WTC11 (cell line): ENCODE measurements at regions not wholly inside any gene's neighbourhood (a gene's known extent, or its start where the extent isn't known, plus 50 kb on each side); places are given as distances from the start of the nearest gene placed in this dataset.

ENCODE experiments used
- ATAC-seq: fragments of 200-7000 bp; cut with Tn5 transposase; 2 replicates; pipeline ENCODE4 v1.10.0; 2021; ENCODE audit warnings: mild to moderate bottlenecking, moderate library complexity
- CTCF ChIA-PET: fragments of 300-600 bp; sonication (Branson Sonifier 250); formaldehyde crosslinking; loops from one replicate; lab custom pipeline; 2021; ENCODE audit warnings: antibody characterized with exemption; lab: Charles Lee
- POLR2A ChIA-PET: fragments of 350-600 bp; sonication (Branson Sonifier 250); formaldehyde crosslinking; loops from one replicate; lab custom pipeline; 2021; ENCODE audit warnings: antibody characterized with exemption; lab: Charles Lee
- DNase-seq: peaks from one replicate; pipeline ENCODE4 v3.0.0; 2021; ENCODE audit warnings: low spot score
- H3K27ac Mint-ChIP-seq: 2 replicates; pipeline ENCODE4 v1.8.0; 2021; ENCODE audit warnings: mixed read lengths
- H3K27me3 Mint-ChIP-seq: 2 replicates; pipeline ENCODE4 v1.8.0; 2021; ENCODE audit warnings: low read depth, mild to moderate bottlenecking, moderate library complexity, mixed read lengths
- H3K36me3 Mint-ChIP-seq: 2 replicates; pipeline ENCODE4 v1.8.0; 2021; ENCODE audit warnings: mixed read lengths
- H3K4me1 Mint-ChIP-seq: 2 replicates; pipeline ENCODE4 v1.8.0; 2022; ENCODE audit warnings: mixed read lengths
- H3K4me3 Mint-ChIP-seq: 2 replicates; pipeline ENCODE4 v1.8.0; 2021; ENCODE audit warnings: mild to moderate bottlenecking, moderate library complexity, mixed read lengths
- H3K9me3 Mint-ChIP-seq: 2 replicates; pipeline ENCODE4 v1.8.0; 2021; ENCODE audit warnings: mixed read lengths
- ARID4B ChIP-seq: sonication (generic); formaldehyde crosslinking; IDR thresholded peaks from 2 replicates; pipeline ENCODE4 v1.8.0; 2023; ENCODE audit warnings: missing genetic modification reagents, mild to moderate bottlenecking, borderline replicate concordance
- ATF1 ChIP-seq: sonication (generic); formaldehyde crosslinking; IDR thresholded peaks from 2 replicates; pipeline ENCODE4 v1.8.1; 2023; ENCODE audit warnings: mild to moderate bottlenecking, moderate library complexity, missing genetic modification reagents
- ELF4 ChIP-seq: sonication (generic); formaldehyde crosslinking; IDR thresholded peaks from 2 replicates; pipeline ENCODE4 v1.8.1; 2022; ENCODE audit warnings: low read depth, mild to moderate bottlenecking, moderate library complexity, missing genetic modification reagents
- ETV6 ChIP-seq: sonication (generic); formaldehyde crosslinking; IDR thresholded peaks from 2 replicates; pipeline ENCODE4 v1.8.1; 2022; ENCODE audit warnings: mild to moderate bottlenecking, missing genetic modification reagents
- HMGA2 ChIP-seq: fragments of 250-450 bp; sonication (Bioruptor Pico); IDR thresholded peaks from 2 replicates; pipeline ENCODE4 v1.4.0; 2021; ENCODE audit warnings: mild to moderate bottlenecking, moderate library complexity
- IRF1 ChIP-seq: sonication (generic); formaldehyde crosslinking; IDR thresholded peaks from 2 replicates; pipeline ENCODE4 v1.8.0; 2023; ENCODE audit warnings: missing genetic modification reagents
- IRF2 ChIP-seq: sonication (generic); formaldehyde crosslinking; IDR thresholded peaks from 2 replicates; pipeline ENCODE4 v1.8.0; 2022; ENCODE audit warnings: low read depth, missing genetic modification reagents, borderline replicate concordance
- MYBL2 ChIP-seq: sonication (generic); formaldehyde crosslinking; IDR thresholded peaks from 2 replicates; pipeline ENCODE4 v1.8.1; 2023; ENCODE audit warnings: mild to moderate bottlenecking, moderate library complexity, missing genetic modification reagents
- NR1H2 ChIP-seq: sonication (generic); formaldehyde crosslinking; IDR thresholded peaks from 2 replicates; pipeline ENCODE4 v1.9.0; 2021; ENCODE audit warnings: mild to moderate bottlenecking, moderate library complexity, missing genetic modification reagents
- SMAD4 ChIP-seq: sonication (generic); formaldehyde crosslinking; IDR thresholded peaks from 2 replicates; pipeline ENCODE4 v1.8.0; 2022; ENCODE audit warnings: mild to moderate bottlenecking, missing genetic modification reagents
- SOX15 ChIP-seq: fragments of 250-450 bp; sonication (Bioruptor Pico); IDR thresholded peaks from 2 replicates; pipeline ENCODE4 v1.9.0; 2021; ENCODE audit warnings: mild to moderate bottlenecking
- SP1 ChIP-seq: sonication (generic); formaldehyde crosslinking; conservative IDR thresholded peaks from 2 replicates; pipeline ENCODE4 v1.8.1; 2022; ENCODE audit warnings: missing genetic modification reagents
- STAT6 ChIP-seq: sonication (generic); formaldehyde crosslinking; conservative IDR thresholded peaks from 2 replicates; pipeline ENCODE4 v1.8.1; 2023; ENCODE audit warnings: mild to moderate bottlenecking, low read depth, missing genetic modification reagents, moderate library complexity
- ZNF219 ChIP-seq: sonication (generic); formaldehyde crosslinking; IDR thresholded peaks from 2 replicates; pipeline ENCODE4 v1.8.0; 2023; ENCODE audit warnings: missing genetic modification reagents, mild to moderate bottlenecking, borderline replicate concordance
- ZNF423 ChIP-seq: fragments of 250-450 bp; sonication (Bioruptor Pico); IDR thresholded peaks from 2 replicates; pipeline ENCODE4 v2.1.2; 2022; ENCODE audit warnings: mild to moderate bottlenecking, moderate library complexity
- TF ChIP-seq, protein P1 (sequence below): fragments of 250-450 bp; sonication (Bioruptor Pico); IDR thresholded peaks from 2 replicates; pipeline ENCODE4 v1.9.0; 2021; ENCODE audit warnings: mild to moderate bottlenecking
- TF ChIP-seq, protein P2 (sequence below): sonication (generic); formaldehyde crosslinking; IDR thresholded peaks from 2 replicates; pipeline ENCODE4 v1.8.1; 2022; ENCODE audit warnings: low read depth, mild to moderate bottlenecking, moderate library complexity, missing genetic modification reagents, borderline replicate concordance
- TF ChIP-seq, protein P3 (sequence below): sonication (generic); formaldehyde crosslinking; IDR thresholded peaks from 2 replicates; pipeline ENCODE4 v1.8.1; 2022; ENCODE audit warnings: mild to moderate bottlenecking, moderate library complexity, missing genetic modification reagents

GRCh38 chr10:129371541-129371940 lies 95.5 kb upstream of the MGMT start:
- no peak for ATAC-seq
- POLR2A ChIA-PET = no interaction called here
- no peak for DNase-seq
- no peak overlapping the region for H3K4me3 Mint-ChIP-seq
- TF ChIP-seq MYBL2 (CRISPR knock-in tag) = no peak
- TF ChIP-seq IRF1 (CRISPR knock-in tag) = no peak
- TF ChIP-seq, protein P1, sequence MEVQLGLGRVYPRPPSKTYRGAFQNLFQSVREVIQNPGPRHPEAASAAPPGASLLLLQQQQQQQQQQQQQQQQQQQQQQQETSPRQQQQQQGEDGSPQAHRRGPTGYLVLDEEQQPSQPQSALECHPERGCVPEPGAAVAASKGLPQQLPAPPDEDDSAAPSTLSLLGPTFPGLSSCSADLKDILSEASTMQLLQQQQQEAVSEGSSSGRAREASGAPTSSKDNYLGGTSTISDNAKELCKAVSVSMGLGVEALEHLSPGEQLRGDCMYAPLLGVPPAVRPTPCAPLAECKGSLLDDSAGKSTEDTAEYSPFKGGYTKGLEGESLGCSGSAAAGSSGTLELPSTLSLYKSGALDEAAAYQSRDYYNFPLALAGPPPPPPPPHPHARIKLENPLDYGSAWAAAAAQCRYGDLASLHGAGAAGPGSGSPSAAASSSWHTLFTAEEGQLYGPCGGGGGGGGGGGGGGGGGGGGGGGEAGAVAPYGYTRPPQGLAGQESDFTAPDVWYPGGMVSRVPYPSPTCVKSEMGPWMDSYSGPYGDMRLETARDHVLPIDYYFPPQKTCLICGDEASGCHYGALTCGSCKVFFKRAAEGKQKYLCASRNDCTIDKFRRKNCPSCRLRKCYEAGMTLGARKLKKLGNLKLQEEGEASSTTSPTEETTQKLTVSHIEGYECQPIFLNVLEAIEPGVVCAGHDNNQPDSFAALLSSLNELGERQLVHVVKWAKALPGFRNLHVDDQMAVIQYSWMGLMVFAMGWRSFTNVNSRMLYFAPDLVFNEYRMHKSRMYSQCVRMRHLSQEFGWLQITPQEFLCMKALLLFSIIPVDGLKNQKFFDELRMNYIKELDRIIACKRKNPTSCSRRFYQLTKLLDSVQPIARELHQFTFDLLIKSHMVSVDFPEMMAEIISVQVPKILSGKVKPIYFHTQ (CRISPR knock-in tag) = no peak
- TF ChIP-seq ZNF423 (CRISPR knock-in tag) = no peak
- no peak for TF ChIP-seq SMAD4 (CRISPR knock-in tag)
- TF ChIP-seq, protein P2, sequence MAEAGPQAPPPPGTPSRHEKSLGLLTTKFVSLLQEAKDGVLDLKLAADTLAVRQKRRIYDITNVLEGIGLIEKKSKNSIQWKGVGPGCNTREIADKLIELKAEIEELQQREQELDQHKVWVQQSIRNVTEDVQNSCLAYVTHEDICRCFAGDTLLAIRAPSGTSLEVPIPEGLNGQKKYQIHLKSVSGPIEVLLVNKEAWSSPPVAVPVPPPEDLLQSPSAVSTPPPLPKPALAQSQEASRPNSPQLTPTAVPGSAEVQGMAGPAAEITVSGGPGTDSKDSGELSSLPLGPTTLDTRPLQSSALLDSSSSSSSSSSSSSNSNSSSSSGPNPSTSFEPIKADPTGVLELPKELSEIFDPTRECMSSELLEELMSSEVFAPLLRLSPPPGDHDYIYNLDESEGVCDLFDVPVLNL (CRISPR knock-in tag) = no peak
- no peak for TF ChIP-seq ZNF219 (CRISPR knock-in tag)
- no peak for TF ChIP-seq SP1 (CRISPR knock-in tag)
- no peak for TF ChIP-seq ETV6 (CRISPR knock-in tag)
- TF ChIP-seq IRF2 (CRISPR knock-in tag) = no peak
- TF ChIP-seq HMGA2 (CRISPR knock-in tag) = no peak
- no peak for TF ChIP-seq ATF1 (CRISPR knock-in tag)
- TF ChIP-seq SOX15 (CRISPR knock-in tag) = no peak
- TF ChIP-seq ELF4 (CRISPR knock-in tag) = no peak
- TF ChIP-seq, protein P3, sequence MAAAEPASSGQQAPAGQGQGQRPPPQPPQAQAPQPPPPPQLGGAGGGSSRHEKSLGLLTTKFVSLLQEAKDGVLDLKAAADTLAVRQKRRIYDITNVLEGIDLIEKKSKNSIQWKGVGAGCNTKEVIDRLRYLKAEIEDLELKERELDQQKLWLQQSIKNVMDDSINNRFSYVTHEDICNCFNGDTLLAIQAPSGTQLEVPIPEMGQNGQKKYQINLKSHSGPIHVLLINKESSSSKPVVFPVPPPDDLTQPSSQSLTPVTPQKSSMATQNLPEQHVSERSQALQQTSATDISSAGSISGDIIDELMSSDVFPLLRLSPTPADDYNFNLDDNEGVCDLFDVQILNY = no peak
- TF ChIP-seq STAT6 (CRISPR knock-in tag) = no peak
- TF ChIP-seq ARID4B (CRISPR knock-in tag) = no peak
- TF ChIP-seq NR1H2 = no peak
- TF ChIP-seq, all 79 proteins: peak for 0
- H3K36me3 Mint-ChIP-seq = no peaks in the 10 kb centered on the region
- H3K27ac Mint-ChIP-seq = no peak overlapping the region
- H3K4me1 Mint-ChIP-seq = no peaks in the 10 kb centered on the region
- H3K9me3 Mint-ChIP-seq = no peaks in the 10 kb centered on the region
- CTCF ChIA-PET = no interaction called here
- no peaks in the 10 kb centered on the region for H3K27me3 Mint-ChIP-seq
